HG02970 (cell line): ENCODE measurements at regions not wholly inside any gene's neighbourhood (a gene's known extent, or its start where the extent isn't known, plus 50 kb on each side); places are given as distances from the start of the nearest gene placed in this dataset.

Source experiments
- ATAC-seq: cut with Tn5 transposase; IDR thresholded peaks from one replicate; pipeline ENCODE4 v1.9.1; 2021; ENCODE audit warnings: mild to moderate bottlenecking, moderate library complexity, moderate number of reproducible peaks; ENCODE audit not compliant: unreplicated experiment, low FRiP score

DNA sequence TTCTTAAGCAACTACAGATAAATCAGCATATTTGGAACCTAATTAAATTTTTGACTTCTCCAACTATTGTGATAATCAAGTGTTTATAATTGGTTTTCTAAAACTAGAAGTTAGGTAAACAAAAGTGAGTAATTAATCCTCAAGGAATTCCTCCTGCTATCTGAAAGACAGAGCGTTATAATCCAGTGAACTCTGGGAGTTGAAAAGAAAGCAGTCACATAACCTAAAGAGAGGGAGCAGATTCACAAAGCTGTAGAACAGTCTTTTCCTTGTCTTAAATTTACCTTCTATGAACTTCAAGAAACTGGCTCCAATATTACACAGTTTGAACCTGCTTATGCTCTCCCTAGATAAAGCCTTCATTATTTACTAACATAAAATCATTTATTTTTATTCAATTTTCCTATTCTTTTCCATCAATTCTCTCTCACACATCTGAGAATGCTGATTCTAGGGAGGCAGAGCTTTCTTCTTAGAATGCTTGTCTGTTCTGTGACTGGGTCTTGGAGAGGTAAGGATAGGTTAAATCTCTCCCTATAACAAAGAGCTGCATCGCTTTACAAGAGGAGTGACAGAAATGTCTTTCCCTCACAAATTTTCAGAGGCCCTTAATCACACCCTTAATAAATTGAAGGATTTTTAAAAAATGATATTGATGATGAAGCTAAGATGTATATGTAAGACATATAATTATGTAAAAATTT, 132.8 kb downstream of the TUSC7 start:
- no peak for ATAC-seq

DNA sequence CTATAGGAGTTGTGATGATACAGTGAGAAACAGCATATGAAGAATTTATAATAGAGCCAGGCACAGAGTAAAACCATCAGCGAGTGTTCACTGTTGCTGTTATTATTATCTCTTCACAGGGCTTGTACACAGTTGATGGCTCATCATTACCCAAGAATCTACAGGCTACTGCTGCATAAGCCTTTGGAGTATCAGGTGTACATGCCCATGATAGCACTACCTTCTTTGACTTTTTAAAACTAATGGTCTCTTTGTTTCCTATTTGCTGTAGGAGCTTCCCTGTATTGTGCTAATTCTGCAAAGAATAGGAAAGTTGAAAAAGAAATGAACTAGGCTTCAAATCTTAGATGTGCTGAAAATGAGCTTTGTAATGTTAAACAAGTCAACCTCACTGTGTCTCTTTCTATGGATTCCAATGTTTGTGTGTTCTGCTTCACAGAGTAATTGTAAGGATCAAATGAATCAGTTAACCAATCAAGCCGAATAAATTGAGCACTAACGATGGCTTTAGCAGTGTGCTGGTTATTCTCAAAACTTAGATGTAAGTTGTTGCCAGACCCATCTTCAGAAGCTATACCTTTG, 138.8 kb downstream of the TUSC7 start:
- no peak for ATAC-seq

DNA sequence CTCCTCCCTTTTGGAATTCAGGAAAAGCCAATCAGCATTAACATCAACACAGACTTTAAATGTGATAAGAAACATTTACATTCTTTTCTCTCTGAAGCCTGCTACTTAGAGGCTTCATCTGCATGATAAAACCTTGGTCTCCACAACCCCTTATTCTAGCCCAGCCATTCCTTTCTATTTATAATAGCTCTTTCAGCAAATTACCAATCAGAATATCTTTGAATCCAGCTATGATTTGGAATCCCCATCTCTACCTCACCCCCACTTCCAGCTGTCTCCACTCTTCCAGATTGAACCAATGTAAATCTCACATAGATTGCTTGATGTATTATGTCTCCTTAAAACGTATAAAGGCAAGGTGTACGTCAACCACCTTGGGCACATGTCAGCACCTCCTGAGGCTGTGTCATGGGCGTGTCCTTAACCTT, 139.7 kb downstream of the TUSC7 start:
- no peak for ATAC-seq

DNA sequence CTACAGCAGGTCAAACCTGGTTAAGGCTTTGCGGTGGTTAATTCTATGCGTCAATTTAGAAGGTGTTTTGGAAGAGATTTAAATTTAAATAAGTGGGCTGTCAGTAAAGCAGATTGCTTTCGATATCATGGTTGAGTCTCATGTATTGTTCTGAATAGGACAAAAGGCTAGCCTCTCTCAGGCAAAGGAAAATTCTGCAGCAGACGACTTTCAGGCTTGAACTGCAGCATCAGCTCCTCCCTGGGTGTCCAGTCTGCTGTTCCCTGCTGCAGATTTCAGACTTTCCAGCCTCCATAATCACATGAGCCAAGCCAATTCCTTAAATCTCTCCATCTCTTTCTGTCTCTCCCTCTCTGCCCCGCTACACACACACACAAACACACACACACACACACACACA, 143.2 kb downstream of the TUSC7 start:
- ATAC-seq = no peak

DNA sequence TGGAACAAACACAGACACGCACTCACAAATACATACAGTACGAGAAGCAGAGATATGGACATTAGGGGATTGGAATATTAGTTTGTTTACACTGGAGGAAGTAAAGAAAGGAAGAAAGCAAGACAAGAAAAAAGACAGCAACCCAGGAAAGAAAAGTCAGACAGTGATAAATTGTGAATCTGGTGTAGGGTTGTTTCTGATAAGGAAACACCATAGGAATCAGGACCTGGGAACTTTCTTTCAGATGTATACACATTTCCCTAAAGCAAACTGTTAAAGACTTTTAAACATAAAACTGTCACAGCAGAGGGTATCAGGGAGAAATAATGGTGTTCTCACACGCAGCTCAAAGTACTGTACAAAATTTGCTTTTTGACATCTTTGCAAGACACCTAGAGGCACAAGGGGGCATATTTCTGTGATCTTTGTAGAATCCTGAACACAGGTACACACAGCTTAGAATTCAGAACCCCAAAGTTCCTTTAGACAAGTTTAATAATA, 153.7 kb downstream of the TUSC7 start:
- no peak for ATAC-seq

DNA sequence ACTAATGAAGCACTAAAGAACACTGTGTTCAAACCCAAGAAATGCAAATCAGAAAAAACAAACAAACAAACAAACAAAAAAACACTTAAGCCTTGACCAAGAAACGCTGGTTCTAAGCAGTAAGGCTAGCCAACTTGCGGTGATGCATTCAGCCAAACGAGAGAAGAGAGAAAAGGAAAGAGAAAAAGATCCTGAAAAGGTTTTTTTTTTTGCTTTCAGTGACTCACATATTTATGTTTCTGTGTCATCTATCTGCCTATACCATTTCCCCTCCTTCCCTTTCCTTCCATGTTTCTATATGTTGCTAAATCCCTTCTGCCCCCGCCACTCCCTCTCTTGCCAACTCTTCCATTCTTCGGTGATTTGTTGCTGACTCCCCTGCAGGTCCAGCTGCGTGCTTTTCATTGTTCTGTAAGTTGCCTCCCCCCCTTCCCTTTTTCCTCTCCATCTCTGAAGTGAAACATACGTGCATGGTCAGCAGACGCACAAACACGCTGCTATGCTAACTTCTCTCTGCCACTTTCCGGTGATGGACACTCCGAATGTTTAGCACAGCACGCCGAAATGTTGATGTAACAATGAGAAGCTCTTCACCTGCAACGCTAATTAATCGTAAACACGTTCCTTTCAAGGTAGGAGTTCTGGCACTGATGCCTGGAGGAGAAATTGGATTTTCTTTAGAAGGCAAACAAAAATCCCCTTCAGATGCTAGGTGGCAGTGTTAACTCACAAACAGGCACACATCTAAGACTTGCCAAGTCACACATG, 154.4 kb downstream of the TUSC7 start:
- no peak for ATAC-seq

DNA sequence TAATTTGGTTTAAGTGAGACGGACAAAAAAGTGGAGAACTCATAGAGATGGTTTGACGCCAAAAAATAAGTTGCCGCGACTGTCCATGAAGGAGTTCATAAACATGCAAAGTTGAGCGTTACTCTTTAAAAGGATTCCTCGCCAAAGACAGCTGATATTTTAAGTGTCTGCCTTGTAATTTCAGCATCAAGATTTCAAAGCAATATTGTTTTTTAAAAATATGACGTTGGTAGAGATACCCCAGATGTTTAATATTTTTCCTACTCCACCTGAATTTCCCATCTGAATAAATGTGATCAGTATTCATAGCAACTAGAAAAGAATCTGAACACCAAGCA, 155.0 kb downstream of the TUSC7 start:
- ATAC-seq = no peak

DNA sequence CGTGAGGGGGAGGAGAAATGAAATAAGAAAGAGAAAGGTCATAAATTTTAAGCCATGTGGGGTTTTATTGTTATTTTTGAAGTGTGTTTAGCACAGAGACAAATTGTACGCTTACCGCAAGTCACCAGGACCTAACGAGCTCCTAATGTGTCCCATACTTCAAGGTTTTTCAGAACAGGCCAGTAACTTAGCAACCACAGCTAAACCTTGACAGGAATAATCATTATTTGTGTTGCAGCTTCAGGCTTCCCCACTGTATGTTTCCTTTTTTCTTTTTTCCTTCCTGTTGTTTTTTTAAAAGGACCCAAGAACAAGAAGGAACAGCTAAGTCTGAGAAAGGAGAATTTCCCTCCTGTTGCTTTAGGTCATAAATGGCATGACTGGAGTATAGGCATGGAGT, 160.8 kb downstream of the TUSC7 start:
- ATAC-seq = no peak

DNA sequence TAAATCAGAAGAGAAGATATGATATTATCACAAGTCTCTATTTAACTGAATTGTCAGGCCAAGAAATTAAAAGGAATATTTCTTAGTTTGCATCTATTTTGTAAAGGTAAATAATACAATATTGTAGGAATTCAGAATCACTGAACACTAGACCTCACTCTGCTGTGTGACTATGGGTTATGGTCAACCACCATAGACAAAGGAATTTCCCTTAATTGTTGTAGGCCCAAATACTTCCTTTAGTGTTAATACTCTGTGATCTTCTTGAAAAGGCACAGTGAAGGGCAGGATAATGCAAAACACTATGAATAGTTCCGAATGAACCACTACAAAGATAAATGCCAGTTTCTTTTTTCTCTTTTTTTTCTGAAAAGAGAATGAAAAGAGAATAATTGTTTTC, 162.3 kb downstream of the TUSC7 start:
- ATAC-seq = no peak

DNA sequence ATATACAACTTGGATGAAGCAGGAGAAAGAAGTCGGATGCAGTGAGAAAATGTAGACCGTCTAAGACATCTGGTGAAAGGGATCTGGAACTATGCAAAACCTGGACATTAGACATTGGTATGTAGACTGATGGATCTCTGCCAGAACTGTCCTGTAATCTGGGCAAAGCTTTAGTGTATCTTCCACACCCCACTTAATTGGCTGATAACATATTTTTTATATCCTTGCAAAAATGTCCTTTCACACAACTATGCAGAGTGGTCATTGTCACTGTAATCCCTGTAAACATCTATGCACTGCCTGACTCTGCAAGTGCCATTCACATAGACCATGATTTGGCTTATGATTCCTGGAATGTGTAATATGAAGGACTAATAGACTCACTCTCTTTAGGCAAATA, 163.1 kb downstream of the TUSC7 start:
- no peak for ATAC-seq

DNA sequence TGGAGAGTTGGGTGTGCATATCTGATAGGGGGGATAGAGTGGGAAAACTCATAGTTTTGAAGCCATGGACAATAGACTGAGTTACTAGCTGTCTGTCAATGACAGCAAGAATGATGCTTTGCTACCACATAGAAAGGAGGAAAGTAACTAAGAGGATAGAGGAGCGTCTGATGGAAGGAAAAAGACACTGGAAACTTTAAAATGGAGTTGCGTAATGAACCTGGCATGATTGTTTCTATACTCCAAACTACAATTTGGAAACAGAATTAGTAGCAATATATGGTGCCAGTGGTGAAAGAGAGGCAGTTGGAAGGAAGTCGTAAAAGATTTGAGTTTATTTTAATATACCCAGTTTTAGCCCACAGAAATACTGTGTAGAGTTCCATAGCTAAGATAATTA, 163.6 kb downstream of the TUSC7 start:
- ATAC-seq = no peak

DNA sequence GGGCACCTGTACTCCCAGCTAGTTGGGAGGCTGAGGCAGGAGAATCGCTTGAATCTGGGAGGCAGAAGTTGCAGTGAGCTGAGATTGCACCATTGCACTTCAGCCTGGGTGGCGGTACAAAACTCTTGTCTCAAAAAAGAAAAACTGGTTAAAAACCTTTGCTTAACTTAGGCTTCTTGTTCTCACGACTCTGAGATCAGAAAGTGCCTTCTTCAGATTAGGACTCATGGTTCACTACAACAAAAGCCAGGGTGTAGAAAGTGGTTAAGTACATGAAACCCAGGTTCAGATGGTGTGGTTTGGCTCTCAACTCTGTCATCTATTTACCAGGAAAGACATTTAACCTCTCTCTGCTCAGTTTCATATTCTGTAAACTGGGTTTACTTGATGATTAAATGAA, 168.4 kb downstream of the TUSC7 start:
- no peak for ATAC-seq

DNA sequence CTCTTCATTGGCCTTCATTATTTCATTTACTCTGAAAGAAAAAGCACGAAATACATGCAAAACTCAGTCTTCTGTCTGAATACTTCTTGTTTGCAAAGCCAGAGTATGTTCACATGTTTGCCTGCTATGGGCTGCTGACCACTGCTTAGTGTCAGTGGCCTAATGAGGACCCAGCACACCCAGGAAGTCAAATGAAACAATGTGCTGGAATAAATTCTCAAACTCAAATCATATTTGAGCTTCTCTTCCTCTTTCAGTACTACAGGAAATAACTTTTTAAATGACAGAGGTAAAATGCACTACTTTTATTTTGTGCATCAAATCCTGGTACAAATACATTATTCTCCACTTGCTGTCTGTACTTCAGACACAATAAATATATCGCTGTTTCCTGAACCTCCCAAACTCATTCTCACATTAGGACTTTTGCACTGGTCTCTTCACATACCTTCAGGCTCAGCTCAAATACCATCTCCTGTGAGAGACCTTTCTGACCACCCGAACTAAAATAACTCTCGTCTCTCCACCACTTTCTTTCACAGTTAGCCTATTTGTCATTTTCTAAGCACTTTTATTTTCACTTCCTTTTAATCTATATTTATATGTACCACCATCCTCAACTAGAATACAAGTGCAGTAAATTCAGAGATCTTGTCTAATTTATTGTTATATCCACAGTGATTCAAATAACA, 176.8 kb downstream of the TUSC7 start:
- ATAC-seq = peak; percentile 73

DNA sequence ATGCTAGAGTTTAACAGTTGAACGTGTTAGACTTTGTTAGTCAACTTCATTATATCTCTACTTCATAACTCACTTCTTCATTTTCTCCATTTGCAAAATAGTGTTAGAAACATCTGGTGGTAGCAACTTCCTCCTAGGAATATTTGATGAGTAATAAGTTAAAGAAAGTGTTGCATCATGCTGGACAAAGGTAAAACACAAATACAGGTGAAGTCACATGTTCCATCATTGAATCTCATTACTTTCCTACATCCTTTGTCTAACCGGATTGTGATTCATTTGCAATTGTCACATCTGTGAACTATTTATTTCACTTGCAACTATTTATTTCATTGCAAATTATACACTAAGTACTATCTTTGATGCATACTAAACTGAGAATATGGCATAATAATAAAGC, 186.5 kb downstream of the TUSC7 start:
- ATAC-seq = no peak

DNA sequence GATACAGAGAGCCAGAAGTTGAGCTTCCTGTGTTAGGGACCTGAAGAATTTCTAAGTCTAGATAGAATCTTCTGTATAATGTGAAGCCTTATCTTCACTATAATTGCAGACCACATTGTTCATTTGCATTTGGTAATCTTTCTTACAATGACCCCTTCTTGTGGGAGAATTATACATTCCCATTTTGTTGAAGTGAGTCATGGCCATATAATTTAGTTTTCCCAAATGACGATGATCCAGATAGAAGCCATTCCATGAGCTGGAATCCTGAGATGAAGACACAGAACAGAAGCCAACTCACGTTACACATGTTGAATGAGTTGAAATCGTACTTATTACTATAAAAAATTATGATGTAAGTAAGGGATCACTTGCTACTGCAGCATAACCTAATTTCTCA, 187.8 kb downstream of the TUSC7 start:
- ATAC-seq = no peak

DNA sequence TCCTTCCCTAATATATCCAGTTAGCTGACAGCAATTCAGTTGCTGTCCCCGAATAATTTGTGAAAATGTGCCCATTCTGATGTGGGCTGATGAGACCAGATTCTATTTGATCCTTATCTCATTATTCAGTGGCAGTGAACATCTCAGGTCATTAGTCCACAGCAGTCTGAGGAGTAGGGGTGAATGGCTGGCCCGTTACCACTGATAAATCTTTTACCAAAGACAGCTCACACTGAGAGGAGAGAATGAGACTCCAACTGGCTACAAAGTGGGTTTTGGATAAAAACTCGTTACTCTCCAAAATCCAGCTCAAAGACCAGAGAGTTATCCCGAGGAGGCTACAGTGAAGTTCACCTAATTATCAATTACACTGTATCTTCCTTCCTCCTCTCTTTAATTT, 189.7 kb downstream of the TUSC7 start:
- no peak for ATAC-seq

DNA sequence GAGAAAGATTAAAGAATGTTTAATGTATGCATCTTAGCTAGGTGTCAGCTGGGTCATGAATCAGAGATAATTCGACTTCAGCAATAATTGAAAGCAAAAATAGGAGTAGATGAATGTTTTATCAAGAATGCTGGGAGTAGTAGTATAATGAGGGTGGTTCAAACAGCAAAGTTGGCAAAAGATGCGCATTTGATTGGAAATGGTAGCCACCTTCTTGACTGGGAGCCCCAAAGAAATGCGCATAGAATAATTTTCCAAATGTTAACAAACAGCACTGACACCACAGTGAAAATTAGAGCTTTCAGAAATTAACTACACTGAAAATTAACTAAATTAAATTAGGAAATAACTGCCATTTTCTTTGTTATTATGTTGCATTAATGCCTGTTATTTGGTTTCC, 195.8 kb downstream of the TUSC7 start:
- no peak for ATAC-seq

DNA sequence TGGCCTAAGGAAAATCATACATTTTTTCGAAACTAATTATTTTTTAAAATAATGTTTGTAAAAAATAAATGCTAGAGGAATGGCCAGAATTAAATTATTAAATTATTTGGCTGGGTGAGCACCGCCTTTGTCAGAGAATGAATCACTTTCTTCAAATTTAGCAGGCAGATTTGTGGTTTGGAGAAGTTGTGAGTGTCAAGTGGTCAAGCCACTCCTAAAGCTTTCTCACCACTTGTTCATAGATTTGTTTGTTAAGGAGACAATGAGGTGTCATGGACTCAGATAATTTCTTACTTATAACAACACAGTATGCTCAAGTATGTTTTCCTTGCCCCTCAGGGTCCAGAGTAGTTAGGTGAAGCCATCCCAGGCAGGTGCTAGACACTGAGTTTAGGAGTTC, 196.2 kb downstream of the TUSC7 start:
- no peak for ATAC-seq

DNA sequence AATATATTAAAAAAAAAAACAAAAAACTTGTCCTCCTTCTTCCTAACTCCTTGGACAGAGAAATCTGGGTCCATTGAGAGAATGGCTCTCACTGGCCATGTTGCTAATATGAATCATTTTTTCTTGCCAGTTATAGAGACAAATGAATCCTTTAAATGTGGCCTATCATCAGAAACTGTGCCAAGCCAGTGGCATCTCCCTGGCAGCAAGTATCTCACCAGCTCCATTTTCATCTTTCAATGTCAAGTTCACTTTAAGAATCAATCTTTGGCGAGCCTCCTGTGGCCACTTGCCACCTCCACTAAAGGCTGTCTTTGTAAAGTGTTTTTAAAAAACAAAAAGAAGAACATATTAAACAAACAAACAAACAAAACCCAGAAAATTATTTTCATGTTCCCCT, 202.5 kb downstream of the TUSC7 start:
- ATAC-seq = no peak

DNA sequence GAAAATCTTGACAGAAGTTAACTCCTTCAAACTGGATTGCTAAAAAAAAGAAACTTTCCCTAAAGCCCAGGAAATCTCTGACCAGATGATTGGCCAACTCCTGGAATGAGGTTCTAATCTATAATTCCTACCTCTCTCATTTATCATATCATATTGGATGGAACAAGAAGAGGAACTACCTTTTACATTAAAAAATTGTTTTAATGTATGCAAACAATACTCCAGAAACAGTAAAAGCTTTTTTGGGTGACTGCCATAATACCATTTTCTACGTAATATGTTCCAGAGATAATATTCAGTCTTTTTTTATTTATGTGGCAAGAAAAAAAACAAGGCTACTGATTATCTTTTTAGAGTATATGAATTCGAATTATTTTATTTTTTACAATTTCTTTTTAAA, 204.4 kb downstream of the TUSC7 start:
- no peak for ATAC-seq

DNA sequence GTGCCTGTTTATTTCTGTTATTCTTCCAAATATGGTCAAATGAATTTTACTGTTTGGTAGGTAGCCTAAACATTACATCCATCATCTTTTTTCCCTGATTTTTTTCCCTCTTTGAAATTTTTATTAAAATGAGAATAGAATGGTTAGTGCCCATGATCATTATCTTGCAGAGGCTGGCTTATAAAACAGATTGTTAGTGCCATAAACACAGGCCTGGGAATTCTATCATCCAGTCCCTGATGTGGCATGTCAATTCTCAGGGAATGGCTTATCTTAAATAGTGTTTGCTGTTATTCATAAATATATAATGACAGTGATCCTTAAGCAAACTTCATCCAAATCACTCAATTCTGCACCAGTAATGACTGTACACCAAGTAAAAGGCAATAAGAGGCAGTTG, 207.3 kb downstream of the TUSC7 start:
- no peak for ATAC-seq
